ENCODE measurements at regions not wholly inside any gene's neighbourhood (a gene's known extent, or its start where the extent isn't known, plus 50 kb on each side); places are given as distances from the start of the nearest gene placed in this dataset.
A peak's percentile ranks its signal among the peaks of the same experiment; 100 is the strongest.
"Not testable (repeated sequence)": the region's sequence is repeated elsewhere in the genome, so short reads cannot be mapped to it uniquely, and the experiment has no call there.

GRCh38 chr6:159594106-159594749 is 98.8 kb downstream of the SOD2 start:
- DNase-seq = no peak

GRCh38 chr6:159590835-159591234 is 102.2 kb downstream of the SOD2 start:
- DNase-seq = no peak

- no peak for DNase-seq
Observed at GRCh38 chr6:159586684-159587083, 106.4 kb downstream of the SOD2 start.

- no peak for DNase-seq
Observed at GRCh38 chr6:159582736-159583135, 110.3 kb downstream of the SOD2 start.

GRCh38 chr6:159578629-159579028 is 114.4 kb downstream of the SOD2 start:
- no peak for DNase-seq

- no peak for DNase-seq
Observed at GRCh38 chr6:159577564-159577963, 115.5 kb downstream of the SOD2 start.

GRCh38 chr6:159572439-159573110 is 120.5 kb downstream of the SOD2 start:
- DNase-seq = peak; percentile 72

GRCh38 chr6:159565181-159565710 is 127.8 kb downstream of the SOD2 start:
- no peak for DNase-seq

GRCh38 chr6:159564456-159564855 is 128.6 kb downstream of the SOD2 start:
- no peak for DNase-seq

- DNase-seq = peak; percentile 44
Observed at GRCh38 chr6:159557031-159557430, 136.0 kb downstream of the SOD2 start.

GRCh38 chr6:159555082-159555875 is 137.8 kb downstream of the SOD2 start:
- no peak for DNase-seq

- DNase-seq = no peak
Observed at GRCh38 chr6:159541296-159541695, 151.7 kb downstream of the SOD2 start.

- no peak for DNase-seq
Observed at GRCh38 chr6:159540883-159541282, 152.2 kb downstream of the SOD2 start.

GRCh38 chr6:159540152-159540551 is 152.9 kb downstream of the SOD2 start:
- no peak for DNase-seq

- DNase-seq = not testable (repeated sequence)
Observed at GRCh38 chr6:159538031-159538430, 155.0 kb downstream of the SOD2 start.

- peak; percentile 72 for DNase-seq
Observed at GRCh38 chr6:159535656-159536350, 157.2 kb downstream of the SOD2 start.

GRCh38 chr6:159533568-159533967 is 159.5 kb downstream of the SOD2 start:
- no peak for DNase-seq

GRCh38 chr6:159533016-159533415 is 160.0 kb downstream of the SOD2 start:
- no peak for DNase-seq

- DNase-seq = no peak
Observed at GRCh38 chr6:159532155-159532554, 160.9 kb downstream of the SOD2 start.

GRCh38 chr6:159529934-159530333 is 163.1 kb downstream of the SOD2 start:
- DNase-seq = peak; percentile 87

- DNase-seq = no peak
Observed at GRCh38 chr6:159527351-159527750, 165.7 kb downstream of the SOD2 start.

GRCh38 chr6:159525445-159526025 is 167.5 kb downstream of the SOD2 start:
- DNase-seq = no peak
